ENCODE measurements at regions not wholly inside any gene's neighbourhood (a gene's known extent, or its start where the extent isn't known, plus 50 kb on each side); places are given as distances from the start of the nearest gene placed in this dataset.

DNA sequence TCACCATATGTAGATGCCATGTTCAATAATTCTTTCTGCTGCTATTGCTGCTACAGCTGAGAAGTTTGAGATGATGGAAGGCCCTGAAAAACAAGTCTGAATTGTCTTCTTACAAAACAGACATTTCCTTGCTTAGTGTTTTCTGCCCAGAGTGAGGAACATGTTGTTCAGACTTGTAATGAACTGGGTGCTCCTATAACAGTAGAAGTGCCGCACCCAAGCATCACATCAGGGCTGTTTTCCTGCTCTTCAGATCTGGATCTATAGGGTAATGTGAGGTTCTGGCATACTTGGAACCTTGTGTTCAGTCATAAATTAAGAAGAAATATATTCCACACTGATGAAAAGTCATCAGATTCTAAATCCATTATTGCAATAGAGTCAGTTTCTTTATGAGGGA lies 171.9 kb upstream of the DIO2 start:
- H3K36me3 ChIP-seq (ENCODE audit: control insufficient read depth in 1 of 2, insufficient read depth in 2 of 2, low read length in 2 of 2) = no peaks in the 10 kb centered on the region
- H3K9me3 ChIP-seq (ENCODE audit: control insufficient read depth in 1 of 2, low read length in 2 of 2) = peaks cover 0 to 3% of the 10 kb centered on the region in 2 donors
- no peak overlapping the region for H3K27ac ChIP-seq (ENCODE audit: low read depth, low read length)
- no peaks in the 10 kb centered on the region for H3K27me3 ChIP-seq (ENCODE audit: control insufficient read depth in 1 of 2, insufficient read depth in 2 of 2, low read length in 2 of 2)
- no peak overlapping the region for H3K4me3 ChIP-seq (ENCODE audit: low read depth in 1 of 2, low read length in 2 of 2)
- H3K9ac ChIP-seq (ENCODE audit: low read depth in 1 of 2, low read length in 2 of 2) = no peak overlapping the region
- H3K4me1 ChIP-seq (ENCODE audit: control insufficient read depth in 1 of 2, insufficient read depth in 2 of 2, low read length in 2 of 2) = no peaks in the 10 kb centered on the region

- H3K9ac ChIP-seq (ENCODE audit: low read depth in 1 of 2, low read length in 2 of 2) = no peak overlapping the region
- H3K9me3 ChIP-seq (ENCODE audit: control insufficient read depth in 1 of 2, low read length in 2 of 2) = peaks cover 0 to 3% of the 10 kb centered on the region in 2 donors
- no peaks in the 10 kb centered on the region for H3K36me3 ChIP-seq (ENCODE audit: control insufficient read depth in 1 of 2, insufficient read depth in 2 of 2, low read length in 2 of 2)
- no peak overlapping the region for H3K27ac ChIP-seq (ENCODE audit: low read depth, low read length)
- H3K4me1 ChIP-seq (ENCODE audit: control insufficient read depth in 1 of 2, insufficient read depth in 2 of 2, low read length in 2 of 2) = no peaks in the 10 kb centered on the region
- no peak overlapping the region for H3K4me3 ChIP-seq (ENCODE audit: low read depth in 1 of 2, low read length in 2 of 2)
- no peaks in the 10 kb centered on the region for H3K27me3 ChIP-seq (ENCODE audit: control insufficient read depth in 1 of 2, insufficient read depth in 2 of 2, low read length in 2 of 2)
Observed at GRCh38 chr14:80381807-80382363, 170.6 kb upstream of the DIO2 start.

DNA sequence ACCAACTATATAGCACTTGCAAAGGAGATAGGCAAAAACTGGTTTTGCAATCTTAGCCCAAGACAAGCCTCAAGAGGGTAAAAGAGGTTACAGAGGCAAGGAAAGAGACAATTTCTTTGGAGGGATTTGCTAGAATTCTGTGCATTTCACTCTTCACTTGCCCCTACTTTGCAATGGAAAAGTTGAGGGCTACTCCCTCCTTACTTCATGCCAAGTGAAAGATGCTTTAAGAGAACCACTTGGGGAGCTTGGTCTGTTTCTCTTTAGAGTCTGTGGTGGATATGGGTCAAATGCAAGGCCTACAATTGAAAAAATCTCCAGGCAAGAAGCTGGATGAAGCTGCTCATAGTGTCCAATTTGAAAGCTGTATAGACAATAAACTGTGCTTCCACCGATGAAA lies 167.7 kb upstream of the DIO2 start:
- Histone ChIP-seq H3K27me3 (ENCODE audit: control insufficient read depth in 1 of 2, insufficient read depth in 2 of 2, low read length in 2 of 2) (no peaks in the 10 kb centered on the region), H3K4me3 (ENCODE audit: low read depth in 1 of 2, low read length in 2 of 2) (no peak overlapping the region), H3K4me1 (ENCODE audit: control insufficient read depth in 1 of 2, insufficient read depth in 2 of 2, low read length in 2 of 2) (no peaks in the 10 kb centered on the region), H3K27ac (ENCODE audit: low read depth, low read length) (no peak overlapping the region), H3K9ac (ENCODE audit: low read depth in 1 of 2, low read length in 2 of 2) (no peak overlapping the region), H3K9me3 (ENCODE audit: control insufficient read depth in 1 of 2, low read length in 2 of 2) (no peaks in the 10 kb centered on the region), H3K36me3 (ENCODE audit: control insufficient read depth in 1 of 2, insufficient read depth in 2 of 2, low read length in 2 of 2) (no peaks in the 10 kb centered on the region)

DNA sequence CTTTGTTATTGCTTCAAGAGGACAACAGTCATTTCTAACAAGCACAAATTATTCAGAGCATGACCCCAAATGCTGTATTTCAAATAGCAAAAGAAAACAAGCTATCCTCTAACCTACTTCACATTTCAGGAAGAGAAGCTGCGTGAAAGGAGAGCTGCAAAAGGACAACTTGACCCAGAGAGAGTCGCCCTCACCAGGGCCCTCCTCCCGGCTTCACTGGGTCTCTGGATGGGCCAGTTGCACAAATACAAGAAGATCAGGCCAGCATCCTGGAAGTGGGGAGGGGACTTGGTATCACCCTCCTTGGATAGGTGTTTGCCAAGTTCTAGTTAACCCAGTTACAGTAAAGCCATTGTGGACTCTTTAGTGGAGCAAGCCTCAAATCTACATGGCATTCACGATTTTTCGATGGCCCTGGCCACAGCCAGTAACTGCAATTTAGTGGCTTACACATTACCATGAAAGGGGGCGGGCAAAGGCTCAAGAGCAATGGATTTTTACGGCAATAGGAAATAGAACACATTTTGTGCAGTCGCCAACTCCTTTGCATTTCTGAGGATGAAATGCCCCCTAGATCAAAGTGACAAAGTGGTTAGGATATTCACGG lies 166.9 kb upstream of the DIO2 start:
- Histone ChIP-seq H3K27ac (ENCODE audit: low read depth, low read length) (no peak overlapping the region), H3K9ac (ENCODE audit: low read depth in 1 of 2, low read length in 2 of 2) (no peak overlapping the region), H3K4me3 (ENCODE audit: low read depth in 1 of 2, low read length in 2 of 2) (no peak overlapping the region), H3K27me3 (ENCODE audit: control insufficient read depth in 1 of 2, insufficient read depth in 2 of 2, low read length in 2 of 2) (no peaks in the 10 kb centered on the region), H3K36me3 (ENCODE audit: control insufficient read depth in 1 of 2, insufficient read depth in 2 of 2, low read length in 2 of 2) (no peaks in the 10 kb centered on the region), H3K4me1 (ENCODE audit: control insufficient read depth in 1 of 2, insufficient read depth in 2 of 2, low read length in 2 of 2) (no peaks in the 10 kb centered on the region), H3K9me3 (ENCODE audit: control insufficient read depth in 1 of 2, low read length in 2 of 2) (no peaks in the 10 kb centered on the region)

DNA sequence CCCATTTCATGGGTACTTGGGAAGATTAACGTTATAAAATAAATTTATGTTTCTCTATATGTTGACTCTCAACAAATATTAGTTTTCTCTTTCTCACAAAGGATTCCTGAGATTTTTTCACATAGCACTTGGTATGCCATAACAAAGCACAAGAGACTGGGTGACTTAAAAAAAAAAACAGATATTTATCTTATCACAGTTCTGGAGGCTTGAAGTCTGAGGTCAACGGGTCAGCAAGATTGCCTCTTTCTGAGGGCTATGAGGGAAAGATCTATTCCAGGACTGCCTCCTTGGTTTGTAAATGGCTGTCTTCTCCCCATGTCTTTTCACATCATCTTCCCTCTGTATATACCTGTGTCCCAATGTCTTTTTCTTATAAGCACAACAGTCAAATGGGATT lies 153.5 kb upstream of the DIO2 start:
- H3K36me3 ChIP-seq (ENCODE audit: control insufficient read depth in 1 of 2, insufficient read depth in 2 of 2, low read length in 2 of 2) = no peaks in the 10 kb centered on the region
- no peaks in the 10 kb centered on the region for H3K27me3 ChIP-seq (ENCODE audit: control insufficient read depth in 1 of 2, insufficient read depth in 2 of 2, low read length in 2 of 2)
- H3K4me3 ChIP-seq (ENCODE audit: low read depth in 1 of 2, low read length in 2 of 2) = no peak overlapping the region
- no peak overlapping the region for H3K9ac ChIP-seq (ENCODE audit: low read depth in 1 of 2, low read length in 2 of 2)
- H3K27ac ChIP-seq (ENCODE audit: low read depth, low read length) = no peak overlapping the region
- H3K4me1 ChIP-seq (ENCODE audit: control insufficient read depth in 1 of 2, insufficient read depth in 2 of 2, low read length in 2 of 2) = no peaks in the 10 kb centered on the region
- no peaks in the 10 kb centered on the region for H3K9me3 ChIP-seq (ENCODE audit: control insufficient read depth in 1 of 2, low read length in 2 of 2)

DNA sequence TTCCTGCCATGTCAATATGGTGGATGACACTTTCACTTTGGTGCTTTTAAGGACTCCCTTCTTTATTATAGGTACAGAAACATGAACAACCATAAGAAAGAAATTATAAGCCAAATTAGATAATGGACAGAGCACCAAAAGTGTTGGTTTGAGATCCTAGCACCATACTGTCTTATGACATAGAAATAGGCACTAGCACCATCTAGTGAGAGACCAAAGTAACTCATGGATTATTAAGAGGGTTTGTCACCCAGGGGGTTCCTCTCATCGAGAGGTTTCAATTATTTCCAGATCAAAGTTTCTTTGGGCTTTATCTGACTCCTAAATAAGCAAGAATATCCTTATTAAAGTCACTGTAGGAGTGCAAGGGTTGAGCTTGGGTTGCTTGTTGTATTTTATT lies 153.0 kb upstream of the DIO2 start:
- Histone ChIP-seq H3K27ac (ENCODE audit: low read depth, low read length) (no peak overlapping the region), H3K9ac (ENCODE audit: low read depth in 1 of 2, low read length in 2 of 2) (no peak overlapping the region), H3K27me3 (ENCODE audit: control insufficient read depth in 1 of 2, insufficient read depth in 2 of 2, low read length in 2 of 2) (no peaks in the 10 kb centered on the region), H3K4me3 (ENCODE audit: low read depth in 1 of 2, low read length in 2 of 2) (no peak overlapping the region), H3K9me3 (ENCODE audit: control insufficient read depth in 1 of 2, low read length in 2 of 2) (no peaks in the 10 kb centered on the region), H3K36me3 (ENCODE audit: control insufficient read depth in 1 of 2, insufficient read depth in 2 of 2, low read length in 2 of 2) (no peaks in the 10 kb centered on the region), H3K4me1 (ENCODE audit: control insufficient read depth in 1 of 2, insufficient read depth in 2 of 2, low read length in 2 of 2) (no peaks in the 10 kb centered on the region)

- Histone ChIP-seq H3K4me1 (ENCODE audit: control insufficient read depth in 1 of 2, insufficient read depth in 2 of 2, low read length in 2 of 2) (no peaks in the 10 kb centered on the region), H3K36me3 (ENCODE audit: control insufficient read depth in 1 of 2, insufficient read depth in 2 of 2, low read length in 2 of 2) (no peaks in the 10 kb centered on the region), H3K27ac (ENCODE audit: low read depth, low read length) (no peak overlapping the region), H3K4me3 (ENCODE audit: low read depth in 1 of 2, low read length in 2 of 2) (no peak overlapping the region), H3K27me3 (ENCODE audit: control insufficient read depth in 1 of 2, insufficient read depth in 2 of 2, low read length in 2 of 2) (no peaks in the 10 kb centered on the region), H3K9ac (ENCODE audit: low read depth in 1 of 2, low read length in 2 of 2) (no peak overlapping the region), H3K9me3 (ENCODE audit: control insufficient read depth in 1 of 2, low read length in 2 of 2) (no peaks in the 10 kb centered on the region)
Observed at GRCh38 chr14:80358112-80358511, 146.8 kb upstream of the DIO2 start.

DNA sequence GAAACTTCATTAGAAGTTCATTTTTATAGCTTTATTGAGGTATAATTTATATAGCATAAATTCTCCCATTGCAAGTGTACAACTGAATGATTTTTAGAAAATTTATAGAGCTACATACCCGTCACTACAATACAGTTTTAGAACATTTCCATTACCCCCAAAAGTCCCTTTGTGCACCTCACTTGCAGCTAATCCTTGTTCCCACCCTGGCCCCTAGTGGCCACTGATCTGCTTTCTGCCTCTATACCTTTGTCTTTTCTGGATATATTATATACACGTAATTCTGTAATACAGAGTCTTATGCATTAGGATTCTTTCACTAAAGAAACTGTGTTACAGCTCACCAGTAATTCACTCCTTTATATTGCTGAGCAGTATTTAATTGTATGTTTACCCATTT lies 145.1 kb upstream of the DIO2 start:
- Histone ChIP-seq H3K27me3 (ENCODE audit: control insufficient read depth in 1 of 2, insufficient read depth in 2 of 2, low read length in 2 of 2) (no peaks in the 10 kb centered on the region), H3K4me1 (ENCODE audit: control insufficient read depth in 1 of 2, insufficient read depth in 2 of 2, low read length in 2 of 2) (no peaks in the 10 kb centered on the region), H3K36me3 (ENCODE audit: control insufficient read depth in 1 of 2, insufficient read depth in 2 of 2, low read length in 2 of 2) (no peaks in the 10 kb centered on the region), H3K27ac (ENCODE audit: low read depth, low read length) (no peak overlapping the region), H3K9ac (ENCODE audit: low read depth in 1 of 2, low read length in 2 of 2) (no peak overlapping the region), H3K9me3 (ENCODE audit: control insufficient read depth in 1 of 2, low read length in 2 of 2) (no peaks in the 10 kb centered on the region), H3K4me3 (ENCODE audit: low read depth in 1 of 2, low read length in 2 of 2) (no peak overlapping the region)

- H3K4me3 ChIP-seq (ENCODE audit: low read depth in 1 of 2, low read length in 2 of 2) = no peak overlapping the region
- no peaks in the 10 kb centered on the region for H3K27me3 ChIP-seq (ENCODE audit: control insufficient read depth in 1 of 2, insufficient read depth in 2 of 2, low read length in 2 of 2)
- H3K36me3 ChIP-seq (ENCODE audit: control insufficient read depth in 1 of 2, insufficient read depth in 2 of 2, low read length in 2 of 2) = no peaks in the 10 kb centered on the region
- H3K27ac ChIP-seq (ENCODE audit: low read depth, low read length) = no peak overlapping the region
- no peaks in the 10 kb centered on the region for H3K9me3 ChIP-seq (ENCODE audit: control insufficient read depth in 1 of 2, low read length in 2 of 2)
- H3K4me1 ChIP-seq (ENCODE audit: control insufficient read depth in 1 of 2, insufficient read depth in 2 of 2, low read length in 2 of 2) = no peaks in the 10 kb centered on the region
- no peak overlapping the region for H3K9ac ChIP-seq (ENCODE audit: low read depth in 1 of 2, low read length in 2 of 2)
Observed at GRCh38 chr14:80354860-80355581, 143.7 kb upstream of the DIO2 start.

DNA sequence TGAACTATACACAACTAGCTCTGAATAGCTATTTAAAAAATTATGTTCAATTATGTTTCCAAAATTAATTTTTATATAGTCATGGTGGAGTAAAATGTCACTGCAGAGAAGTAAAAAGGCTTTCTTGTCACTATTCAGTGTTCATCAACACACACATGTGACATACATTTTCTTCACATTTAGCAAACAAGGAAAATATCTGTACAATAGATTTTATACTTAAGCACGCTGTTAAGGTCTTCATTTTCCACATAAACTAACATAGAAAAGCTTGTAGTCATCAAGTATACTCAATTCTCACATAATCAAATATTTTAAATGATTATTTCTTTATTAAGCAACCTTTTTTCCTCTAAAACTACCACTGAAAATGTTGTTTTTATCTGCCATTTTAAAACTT lies 141.2 kb upstream of the DIO2 start:
- no peaks in the 10 kb centered on the region for H3K9me3 ChIP-seq (ENCODE audit: control insufficient read depth in 1 of 2, low read length in 2 of 2)
- no peaks in the 10 kb centered on the region for H3K27me3 ChIP-seq (ENCODE audit: control insufficient read depth in 1 of 2, insufficient read depth in 2 of 2, low read length in 2 of 2)
- no peak overlapping the region for H3K27ac ChIP-seq (ENCODE audit: low read depth, low read length)
- no peaks in the 10 kb centered on the region for H3K36me3 ChIP-seq (ENCODE audit: control insufficient read depth in 1 of 2, insufficient read depth in 2 of 2, low read length in 2 of 2)
- no peak overlapping the region for H3K9ac ChIP-seq (ENCODE audit: low read depth in 1 of 2, low read length in 2 of 2)
- H3K4me3 ChIP-seq (ENCODE audit: low read depth in 1 of 2, low read length in 2 of 2) = no peak overlapping the region
- no peaks in the 10 kb centered on the region for H3K4me1 ChIP-seq (ENCODE audit: control insufficient read depth in 1 of 2, insufficient read depth in 2 of 2, low read length in 2 of 2)
